IPS DF 19.7 (cell line): ENCODE measurements at regions not wholly inside any gene's neighbourhood (a gene's known extent, or its start where the extent isn't known, plus 50 kb on each side); places are given as distances from the start of the nearest gene placed in this dataset.

Experiments used
- DNase-seq: peaks from one replicate; pipeline ENCODE4 v3.0.0-alpha.2; 2013; ENCODE audit warnings: low read depth, low spot score

- DNase-seq, result no peak
Observed at GRCh38 chr14:101191101-101191720, 287.7 kb upstream of the RTL1 start.

DNA sequence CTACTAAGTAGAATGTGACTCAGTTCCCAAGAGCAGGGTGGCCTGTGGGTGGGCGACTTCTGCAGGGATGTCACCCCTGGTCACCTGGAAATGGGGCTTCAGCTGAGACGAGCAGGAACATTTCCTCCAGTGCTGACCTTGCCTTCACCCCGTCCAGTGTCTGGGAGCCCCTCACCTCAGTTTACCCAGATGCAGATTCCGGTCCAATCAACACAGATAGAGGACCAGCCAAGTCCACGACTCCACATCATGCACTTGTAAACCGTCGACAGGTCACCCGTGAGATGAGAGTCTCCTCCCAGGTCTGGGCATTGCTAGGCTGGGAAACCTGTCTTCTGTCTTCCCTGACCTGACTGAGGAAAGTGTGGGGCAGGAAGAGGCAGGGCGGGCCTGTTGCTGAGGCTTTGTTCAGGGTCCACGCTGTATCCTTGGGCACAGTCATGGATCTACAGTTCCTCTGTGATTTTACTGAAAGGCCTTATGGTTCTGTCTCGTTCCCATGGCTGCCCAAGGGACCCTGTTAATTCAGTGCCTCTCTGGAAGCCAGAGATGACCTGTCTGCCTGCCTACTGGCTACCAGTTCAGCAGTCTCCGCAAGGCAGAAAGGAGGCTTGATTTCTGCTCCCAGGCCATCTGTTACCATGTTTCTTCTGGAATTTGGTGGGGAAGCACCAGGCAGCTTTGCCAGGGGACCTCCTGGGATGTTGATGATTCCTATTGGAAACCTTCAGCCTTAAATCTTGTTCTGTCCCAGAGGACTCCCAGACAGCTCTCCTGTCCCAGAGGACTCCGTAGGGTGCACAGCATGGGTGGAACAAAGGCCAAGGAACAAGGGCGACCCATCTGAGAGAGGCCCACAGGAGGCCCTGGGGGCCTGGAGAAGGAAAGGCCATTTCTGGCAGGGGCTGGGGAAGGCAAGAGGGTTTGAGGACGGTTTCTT lies 288.5 kb upstream of the RTL1 start:
- no peak for DNase-seq

DNA sequence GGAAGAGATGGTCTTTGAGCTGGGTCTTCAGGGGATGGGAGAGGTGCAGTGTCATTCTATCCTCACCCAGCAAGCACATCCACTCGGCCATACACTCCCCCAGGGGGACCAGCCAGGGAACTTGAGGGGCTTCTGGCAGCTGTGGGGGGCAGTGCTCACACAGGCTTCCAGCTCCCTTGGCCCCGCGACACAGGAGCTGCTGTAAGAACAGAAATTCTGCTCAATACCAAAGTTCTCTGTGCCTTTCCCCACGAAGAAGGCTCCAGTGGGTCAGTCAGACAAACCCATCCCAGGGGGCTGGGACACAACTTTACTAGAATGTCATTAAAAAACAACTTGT lies 289.1 kb upstream of the RTL1 start:
- DNase-seq, result no peak

- DNase-seq, result no peak
Observed at GRCh38 chr14:101193106-101193844, 289.8 kb upstream of the RTL1 start.

DNA sequence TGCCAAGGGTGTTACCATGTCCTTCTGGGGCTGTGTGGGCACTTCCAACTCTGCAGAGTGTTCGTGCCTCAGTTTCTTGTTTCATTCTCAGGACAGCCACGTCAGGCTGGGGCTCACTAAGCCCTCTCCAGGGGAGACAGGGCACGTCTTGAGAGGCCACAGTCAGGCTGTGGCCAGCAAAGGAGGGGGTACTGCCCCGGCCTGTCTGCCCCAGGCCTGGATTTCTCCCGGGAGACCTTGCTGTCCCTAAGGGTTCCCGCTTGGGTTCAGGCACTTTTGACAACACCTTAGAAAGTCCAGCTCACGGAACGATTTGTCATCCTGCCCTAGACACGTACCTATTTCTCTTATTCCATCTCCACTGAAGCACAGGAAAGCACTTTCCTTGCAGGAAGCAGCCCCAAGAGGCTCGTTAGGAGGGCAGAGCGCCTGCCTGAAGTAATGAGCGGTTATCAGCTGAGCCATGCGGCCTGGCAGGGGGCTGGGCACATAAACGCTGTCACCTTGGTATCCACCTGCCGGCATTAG lies 290.4 kb upstream of the RTL1 start:
- DNase-seq, result no peak

- no peak for DNase-seq
Observed at GRCh38 chr14:101194373-101195308, 291.1 kb upstream of the RTL1 start.

GRCh38 chr14:101195309-101195901 lies 291.9 kb upstream of the RTL1 start:
- no peak for DNase-seq

DNA sequence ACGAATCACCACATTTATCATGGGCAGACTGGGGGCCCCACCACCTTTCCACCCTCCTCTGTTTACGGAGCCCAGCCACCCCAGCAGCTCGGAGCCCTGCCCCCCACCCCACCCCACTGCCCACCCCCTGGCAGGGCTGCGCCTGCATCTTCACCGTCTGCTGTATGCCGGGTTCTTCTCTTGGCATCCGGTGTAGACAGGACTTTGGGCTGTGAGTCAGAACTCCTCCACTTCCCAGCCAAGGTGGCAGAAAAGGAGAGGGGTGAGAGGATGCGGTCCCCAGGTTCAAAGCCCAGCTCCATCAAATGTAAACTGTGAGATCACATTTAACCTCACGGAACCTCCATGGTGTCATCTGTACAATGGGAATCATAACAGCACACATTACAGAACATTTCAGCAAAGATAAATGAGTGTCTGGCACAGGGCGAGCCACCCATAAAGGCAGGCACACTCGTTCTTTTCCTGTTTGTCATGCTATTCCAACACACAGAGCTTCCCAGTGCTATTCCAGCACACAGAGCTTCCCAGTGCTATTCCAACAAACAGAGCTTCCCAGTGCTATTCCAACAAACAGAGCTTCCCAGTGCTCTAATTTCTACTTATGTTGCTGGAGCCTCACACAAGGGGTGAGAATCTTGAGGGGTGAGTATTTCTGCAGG lies 292.7 kb upstream of the RTL1 start:
- DNase-seq, result no peak

DNA sequence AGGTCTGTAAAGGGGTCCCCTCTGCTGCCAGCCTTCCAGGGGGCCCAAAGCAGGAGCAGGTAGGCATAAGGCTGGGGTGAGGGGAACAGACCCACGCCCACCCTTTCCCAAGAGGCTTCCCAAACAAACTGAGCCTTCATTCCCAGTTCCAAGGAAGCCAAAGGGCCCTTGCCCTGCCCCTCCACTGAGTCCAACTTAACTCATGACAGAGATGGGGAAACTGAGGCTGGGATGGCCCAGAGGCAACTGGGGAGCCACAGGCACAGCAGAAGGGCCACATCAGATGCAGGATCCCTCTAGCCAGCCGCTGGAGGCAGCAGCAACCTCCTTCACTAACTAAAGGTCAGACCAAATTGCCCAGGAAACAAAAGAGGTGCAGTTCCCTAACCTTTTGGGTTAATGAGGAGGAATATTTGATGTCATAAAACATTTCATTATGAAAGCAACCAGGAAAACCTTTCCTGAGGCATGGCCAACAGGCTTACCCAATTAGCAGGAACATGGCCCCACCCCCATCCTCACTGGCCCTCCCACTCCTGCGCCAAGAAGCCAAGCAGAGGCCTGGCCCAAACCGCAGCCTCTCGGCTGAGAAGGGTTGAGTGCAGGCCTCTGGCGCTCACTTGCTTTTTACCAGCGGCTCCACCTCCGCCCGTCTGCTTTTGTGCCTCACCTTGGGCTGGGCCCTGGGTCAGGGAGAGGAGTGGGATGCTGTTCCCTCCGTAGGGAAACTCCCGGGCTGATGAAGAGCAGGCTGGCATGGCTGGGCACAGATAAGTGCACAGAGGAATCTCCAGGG lies 293.5 kb upstream of the RTL1 start:
- peak; percentile 12 for DNase-seq

DNA sequence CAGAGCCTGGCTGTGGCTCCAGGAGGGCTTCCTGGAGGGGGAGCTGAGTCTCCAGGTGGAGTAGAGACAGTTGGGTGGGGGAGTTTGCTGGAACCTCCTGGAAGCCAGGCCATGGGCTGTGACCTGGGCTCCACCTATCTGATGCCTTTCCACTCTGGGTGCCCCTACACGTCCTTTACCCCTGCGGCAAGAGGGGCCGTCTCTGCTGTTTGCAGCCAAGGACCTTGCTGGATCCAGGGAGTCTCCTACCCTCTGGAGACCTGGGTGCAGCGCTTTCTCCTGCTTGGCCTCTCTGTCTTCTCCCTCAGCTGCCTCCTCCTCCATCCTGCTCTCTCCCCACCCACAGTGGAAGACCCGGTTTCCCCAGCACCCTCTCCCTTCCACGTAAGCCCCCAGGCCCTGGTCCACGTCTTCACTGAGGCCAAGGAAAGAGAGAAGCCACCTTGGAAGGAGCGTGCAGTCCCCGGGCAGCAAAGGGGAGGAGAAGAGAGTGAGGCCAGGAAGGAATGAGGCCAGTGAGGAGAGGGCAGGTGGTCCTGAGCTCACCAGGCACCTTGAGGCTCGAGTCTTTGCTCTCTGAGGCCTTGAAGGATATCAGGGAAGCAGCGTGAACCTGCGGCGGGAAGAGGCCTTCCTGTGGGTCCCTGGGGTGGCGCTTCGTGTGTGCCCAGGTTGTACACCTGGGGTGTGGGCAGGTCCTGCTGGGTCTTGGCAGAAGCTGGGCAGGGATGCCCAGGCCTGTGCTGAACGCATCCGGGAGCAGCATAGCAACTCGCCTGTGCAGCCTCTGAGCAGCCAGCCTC lies 294.3 kb upstream of the RTL1 start:
- no peak for DNase-seq

DNA sequence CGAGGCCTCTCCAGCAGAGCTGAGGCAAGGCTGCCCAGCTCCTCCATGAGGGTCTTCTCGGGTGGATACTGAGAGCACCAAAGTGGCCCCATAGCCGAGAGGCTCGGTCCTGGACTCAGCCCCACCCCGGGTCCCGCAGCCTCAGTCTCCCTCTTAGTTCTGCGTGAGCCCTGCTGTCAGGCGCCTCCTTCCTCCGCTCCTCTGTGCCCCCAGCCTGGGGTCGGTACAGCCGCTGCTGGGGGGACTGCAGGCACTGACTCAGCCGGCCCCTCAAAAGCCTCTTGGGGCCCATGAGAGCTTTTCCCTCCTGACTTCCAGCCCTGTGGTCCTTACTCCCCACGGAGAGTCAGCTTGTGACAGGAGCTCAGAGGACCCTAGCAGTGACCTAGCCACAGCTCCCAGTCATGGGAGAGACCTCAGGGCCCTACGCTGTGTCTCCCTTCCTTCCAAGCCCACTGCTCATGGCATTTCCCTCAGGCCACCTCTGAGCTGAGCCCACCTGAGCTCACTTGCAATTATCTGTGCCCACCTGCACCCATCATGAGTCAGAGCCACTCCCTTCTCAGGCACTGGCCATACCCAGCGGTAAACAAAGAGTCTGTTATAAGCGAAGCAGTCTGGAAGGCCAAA lies 295.0 kb upstream of the RTL1 start:
- no peak for DNase-seq

DNA sequence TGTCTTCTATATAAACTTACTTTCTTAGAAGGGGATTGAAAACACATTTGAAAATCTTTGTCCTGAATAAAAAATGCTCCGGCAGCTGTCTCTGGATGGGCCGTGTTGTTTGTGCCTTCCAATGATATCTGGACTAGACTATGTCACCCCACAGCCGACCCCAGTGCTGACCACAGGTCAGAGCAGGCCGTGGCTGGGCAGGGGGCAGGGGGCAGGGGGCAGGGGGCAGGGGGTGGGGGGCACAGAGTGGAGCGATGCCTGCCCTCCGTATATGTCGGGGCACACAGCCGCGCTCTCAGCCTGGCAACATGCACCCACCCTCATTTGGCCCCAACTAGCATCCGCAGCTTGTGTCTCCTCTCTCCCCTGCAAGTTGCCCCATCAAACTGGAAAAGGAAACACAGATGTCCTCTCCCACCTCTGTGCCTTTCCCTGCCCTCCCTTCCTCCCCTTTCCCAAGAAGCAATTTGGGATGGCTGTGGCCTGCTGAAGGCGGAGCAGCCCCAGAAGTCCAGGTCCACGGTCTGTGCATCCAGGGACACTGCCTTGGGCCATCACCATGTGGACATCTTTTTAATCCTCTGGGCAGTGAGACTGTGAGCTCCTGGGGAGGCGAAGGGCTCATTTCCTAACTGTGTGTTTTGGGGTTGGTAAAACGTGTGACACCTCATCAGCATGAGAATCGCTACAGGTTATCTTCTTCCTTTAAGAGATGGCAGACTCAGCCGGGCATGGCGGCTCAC lies 295.7 kb upstream of the RTL1 start:
- no peak for DNase-seq

DNA sequence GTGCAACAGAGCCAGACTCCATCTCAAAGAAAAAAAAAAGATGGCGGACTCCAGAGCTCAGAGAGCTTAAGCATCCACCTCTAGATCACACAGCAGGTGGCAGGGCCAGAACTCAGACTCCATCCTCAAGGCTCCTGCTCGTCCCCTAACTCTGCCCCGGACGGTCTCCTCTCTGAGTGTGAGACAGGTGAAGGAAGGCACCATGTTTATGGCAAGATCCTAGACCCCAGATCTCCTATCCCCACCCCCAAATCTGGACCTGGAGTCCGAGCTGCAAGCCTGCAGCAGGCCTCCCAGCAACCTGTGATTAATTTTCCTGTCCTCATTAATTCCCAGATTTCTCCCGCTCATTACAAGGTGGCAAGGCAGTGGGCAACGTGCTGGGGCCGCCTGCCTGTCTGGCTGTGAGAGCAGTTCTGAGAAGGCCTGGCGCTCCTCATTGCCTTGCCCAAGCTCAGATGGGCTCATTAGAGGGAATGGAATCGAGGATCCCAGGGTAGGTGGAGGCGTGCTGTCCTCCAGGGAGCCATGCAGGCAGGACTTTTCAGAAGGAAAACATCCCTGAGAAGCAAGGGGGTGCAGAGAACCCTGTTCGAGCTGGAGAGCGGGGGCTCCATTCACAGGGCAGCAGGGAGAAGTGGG lies 296.6 kb upstream of the RTL1 start:
- DNase-seq, result no peak

DNA sequence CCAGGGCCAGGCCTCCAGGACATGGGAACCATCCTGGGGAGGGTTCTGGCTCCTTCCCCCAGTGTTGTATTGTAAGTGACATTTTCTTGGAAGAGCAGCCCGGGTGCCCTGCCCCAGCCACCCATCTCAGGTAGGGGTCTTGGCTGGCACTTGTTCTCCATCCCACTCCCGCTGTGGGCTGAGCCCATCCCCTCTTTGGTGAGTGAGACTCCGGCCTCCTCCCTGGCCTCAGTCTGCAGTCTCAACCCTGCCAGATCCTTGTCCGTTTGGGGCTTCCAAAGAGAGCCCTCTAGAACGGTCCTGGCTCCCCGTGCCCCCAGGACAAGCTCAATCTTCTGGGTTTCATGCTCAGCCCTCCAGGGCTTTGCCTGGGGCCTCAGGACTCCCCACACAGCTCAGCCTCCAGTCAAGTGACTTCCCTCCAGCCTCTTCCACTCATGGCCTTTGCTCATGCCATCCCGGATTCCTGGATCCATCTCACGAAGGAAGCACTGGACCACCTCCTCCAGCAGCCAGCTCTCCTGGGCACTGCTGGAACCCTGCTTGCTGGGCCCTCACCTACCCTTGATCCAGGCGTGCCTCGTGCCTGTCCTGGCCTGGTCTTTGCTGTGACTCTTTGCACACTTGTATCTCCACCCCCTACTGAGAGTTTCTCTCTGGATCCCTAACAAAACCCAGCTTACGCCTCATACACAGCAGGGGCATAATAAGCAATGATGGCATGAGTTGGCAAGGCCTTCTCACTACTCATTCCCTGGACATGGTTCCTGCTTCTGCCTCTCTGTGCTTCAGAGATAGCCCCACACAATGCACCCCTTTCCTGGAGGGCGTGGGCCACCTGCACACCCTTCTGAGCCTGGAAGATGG lies 297.4 kb upstream of the RTL1 start:
- no peak for DNase-seq

DNA sequence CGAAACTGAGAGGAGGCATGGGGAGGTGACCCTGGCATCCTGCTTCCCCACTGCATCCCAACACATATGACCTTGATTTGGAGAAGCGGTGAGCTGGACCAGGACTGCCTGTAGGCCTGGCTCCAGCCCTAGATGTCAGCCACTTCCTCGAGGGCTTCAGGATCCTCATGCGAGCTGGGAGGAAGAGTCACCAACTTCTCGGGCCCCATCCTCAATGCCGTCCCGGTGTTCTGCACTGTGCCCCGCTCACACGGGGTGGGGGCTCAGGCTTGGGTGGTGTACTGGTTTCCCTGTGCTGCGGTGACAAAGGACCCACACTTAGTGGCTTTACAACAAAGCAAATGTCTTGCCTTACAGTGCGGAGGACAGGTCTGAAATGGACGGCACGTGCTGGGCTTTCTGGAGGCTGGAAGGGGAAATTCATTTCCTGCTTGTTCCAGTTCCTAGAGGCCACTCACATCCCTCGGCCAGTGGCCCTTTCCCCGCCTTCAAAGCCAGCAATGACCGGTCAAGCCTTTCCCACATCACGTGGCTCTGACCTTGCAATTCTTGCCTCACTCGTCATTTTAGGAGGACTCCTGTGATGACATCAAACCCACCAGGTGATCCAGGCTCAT lies 298.1 kb upstream of the RTL1 start:
- DNase-seq, result no peak
